CD14-positive monocyte (primary cell): ENCODE measurements at regions not wholly inside any gene's neighbourhood (a gene's known extent, or its start where the extent isn't known, plus 50 kb on each side); places are given as distances from the start of the nearest gene placed in this dataset.

Source experiments
- DNase-seq, 3 donors: peaks; one replicate each; pipeline ENCODE4 v3.0.0-alpha.2; 2011 to 2022
- H2AFZ ChIP-seq: 2 replicates; pipeline ENCODE4 v1.6.0; 2012; ENCODE audit warnings: mild to moderate bottlenecking, low read depth, low read length, inconsistent platforms; ENCODE audit not compliant: insufficient read depth, poor library complexity, severe bottlenecking
- H3K27ac ChIP-seq, 2 donors: 1 replicate in 1 of 2; 2 replicates in 1 of 2; pipeline ENCODE4 v1.5.1; 2012 to 2013; ENCODE audit warnings: low read length in 2 of 2, control low read depth in 1 of 2, inconsistent platforms in 1 of 2, low read depth in 1 of 2, mild to moderate bottlenecking in 1 of 2
- H3K27me3 ChIP-seq, 2 donors: one replicate each; pipeline versions ENCODE4 v1.6.0 to v1.6.1; 2011 to 2013; ENCODE audit warnings: low read length in 2 of 2; ENCODE audit not compliant: control insufficient read depth in 2 of 2, insufficient read depth in 2 of 2
- H3K36me3 ChIP-seq, 2 donors: replicated peaks in 1 of 2; 1 replicate in 1 of 2; 2 replicates in 1 of 2; pipeline versions ENCODE4 v1.5.1 to v1.6.1; 2012 to 2013; ENCODE audit warnings: low read length in 2 of 2, control low read depth in 1 of 2, inconsistent platforms in 1 of 2, mild to moderate bottlenecking in 1 of 2; ENCODE audit not compliant: insufficient read depth in 2 of 2, control insufficient read depth in 1 of 2
- H3K4me1 ChIP-seq, 2 donors: 1 replicate in 1 of 2; 2 replicates in 1 of 2; pipeline versions ENCODE4 v1.5.1 to v1.6.1; 2012 to 2013; ENCODE audit warnings: low read length in 2 of 2, control low read depth in 1 of 2, inconsistent platforms in 1 of 2, mild to moderate bottlenecking in 1 of 2, moderate library complexity in 1 of 2; ENCODE audit not compliant: insufficient read depth in 2 of 2, control insufficient read depth in 1 of 2
- H3K4me2 ChIP-seq: replicated peaks from 2 replicates; pipeline ENCODE3; 2012; ENCODE audit warnings: low read length, moderate library complexity, mild to moderate bottlenecking; ENCODE audit not compliant: poor library complexity, severe bottlenecking; ENCODE audit errors: extremely low read depth
- H3K4me3 ChIP-seq, 3 experiments: fragments of 200-600 bp in 1 of 3; sonication (generic) in 1 of 3; replicated peaks in 1 of 3; 1 replicate in 2 of 3; 2 replicates in 1 of 3; pipeline ENCODE4 v1.5.1; 2011 to 2013; ENCODE audit warnings: low read length in 3 of 3, mild to moderate bottlenecking in 3 of 3, control low read depth in 2 of 3, low read depth in 2 of 3, inconsistent platforms in 1 of 3, moderate library complexity in 1 of 3
- H3K79me2 ChIP-seq: 2 replicates; pipeline ENCODE4 v1.6.0; 2012; ENCODE audit warnings: mild to moderate bottlenecking, control low read depth, inconsistent platforms, low read length, moderate library complexity; ENCODE audit not compliant: insufficient read depth
- H3K9ac ChIP-seq: 2 replicates; pipeline ENCODE4 v1.6.0; 2017; ENCODE audit warnings: low read length, mild to moderate bottlenecking; ENCODE audit not compliant: insufficient read depth, poor library complexity, severe bottlenecking
- H3K9me3 ChIP-seq, 2 donors: replicated peaks in 1 of 2; 1 replicate in 1 of 2; 2 replicates in 1 of 2; pipeline versions ENCODE4 v1.5.1 to v1.6.1; 2012 to 2013; ENCODE audit warnings: low read length in 2 of 2, control low read depth in 1 of 2; ENCODE audit not compliant: control insufficient read depth in 1 of 2, insufficient read depth in 1 of 2
- H4K20me1 ChIP-seq: 2 replicates; pipeline ENCODE4 v1.6.0; 2012; ENCODE audit warnings: mild to moderate bottlenecking, low read length, control low read depth, moderate library complexity; ENCODE audit not compliant: insufficient read depth
- H3K27ac Mint-ChIP-seq, 7 donors: one replicate each; pipeline ENCODE4 v1.8.0; 2020; ENCODE audit warnings: mild to moderate bottlenecking in 7 of 7, mixed read lengths in 7 of 7, moderate library complexity in 6 of 7, inconsistent platforms in 2 of 7
- H3K27me3 Mint-ChIP-seq, 3 donors: one replicate each; pipeline ENCODE4 v1.8.0; 2021 to 2022; ENCODE audit warnings: low read depth in 3 of 3, mild to moderate bottlenecking in 3 of 3, mixed read lengths in 3 of 3, moderate library complexity in 3 of 3, inconsistent platforms in 1 of 3
- H3K36me3 Mint-ChIP-seq, 2 donors: one replicate each; pipeline ENCODE4 v1.8.0; 2020; ENCODE audit warnings: mixed read lengths in 2 of 2, inconsistent platforms in 1 of 2, mild to moderate bottlenecking in 1 of 2
- H3K4me1 Mint-ChIP-seq: one replicate; pipeline ENCODE4 v1.8.0; 2020; ENCODE audit warnings: mild to moderate bottlenecking, mixed read lengths
- H3K4me3 Mint-ChIP-seq, 2 donors: one replicate each; pipeline ENCODE4 v1.8.0; 2020; ENCODE audit warnings: mild to moderate bottlenecking in 2 of 2, mixed read lengths in 2 of 2, moderate library complexity in 1 of 2
- H3K9me3 Mint-ChIP-seq, 7 donors: one replicate each; pipeline ENCODE4 v1.8.0; 2020 to 2022; ENCODE audit warnings: mixed read lengths in 7 of 7, mild to moderate bottlenecking in 6 of 7, moderate library complexity in 6 of 7, inconsistent platforms in 2 of 7
- WGBS: methylation state at CpG from one replicate; pipeline ENCODE4 v1.1.5; 2013; ENCODE audit warnings: missing lambda C conversion rate; ENCODE audit not compliant: insufficient coverage; 5-methylcytosine and 5-hydroxymethylcytosine counted together
- intact Hi-C, 2 donors: fragments of 100-400 bp; cut with micrococcal nuclease; formaldehyde crosslinking; loops; one replicate each; pipeline versions ENCODE4 v1.15.0 to v1.15.1; 2023
- TF ChIP-seq, protein P1 (sequence below): fragments of 200-600 bp; IDR thresholded peaks from one replicate; pipeline ENCODE4 v1.8.0; 2022; ENCODE audit warnings: antibody characterized with exemption, mild to moderate bottlenecking

DNA sequence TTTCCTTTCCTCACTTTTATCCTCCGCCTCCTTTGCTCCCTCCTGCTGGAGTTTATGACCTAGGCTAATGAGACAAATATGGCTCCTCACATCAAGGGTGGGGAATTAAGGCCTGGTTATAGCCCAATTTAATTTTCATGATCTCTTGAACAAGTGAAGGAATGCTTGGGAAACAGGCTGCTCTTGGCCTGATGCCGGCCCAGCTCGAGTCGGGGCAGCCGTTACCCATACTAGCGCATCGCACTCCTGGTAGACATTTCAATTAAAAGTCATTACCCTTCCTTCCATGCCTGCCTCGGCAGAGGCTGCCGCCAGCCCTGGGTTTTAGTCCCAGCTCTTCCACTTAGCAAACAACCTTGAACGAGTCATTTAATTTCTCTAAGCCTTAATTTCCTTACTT, 425.7 kb downstream of the TMEM38B start:
- Histone ChIP-seq H3K36me3 (no peaks in the 10 kb centered on the region), H3K27me3 (no peaks in the 10 kb centered on the region), H3K27ac (no peak overlapping the region), H3K4me3 (no peak overlapping the region), H3K9me3 (no peaks in the 10 kb centered on the region), H2AFZ (no peak overlapping the region), H3K4me1 (no peaks in the 10 kb centered on the region), H3K9ac (no peak overlapping the region), H3K4me2 (no peak overlapping the region), H3K79me2 (no peaks in the 10 kb centered on the region), H4K20me1 (no peaks in the 10 kb centered on the region)
- Mint-ChIP-seq H3K4me3 (no peak overlapping the region), H3K4me1 (no peaks in the 10 kb centered on the region), H3K36me3 (no peaks in the 10 kb centered on the region), H3K9me3 (peaks cover 0 to 8% (median 2%) of the 10 kb centered on the region in 7 donors), H3K27me3 (peaks cover 0 to 4% (median 1%) of the 10 kb centered on the region in 3 donors), H3K27ac (no peak overlapping the region)
- 100% methylated on average over 1 of the region's 10 CpGs for WGBS
- TF ChIP-seq, protein P1, sequence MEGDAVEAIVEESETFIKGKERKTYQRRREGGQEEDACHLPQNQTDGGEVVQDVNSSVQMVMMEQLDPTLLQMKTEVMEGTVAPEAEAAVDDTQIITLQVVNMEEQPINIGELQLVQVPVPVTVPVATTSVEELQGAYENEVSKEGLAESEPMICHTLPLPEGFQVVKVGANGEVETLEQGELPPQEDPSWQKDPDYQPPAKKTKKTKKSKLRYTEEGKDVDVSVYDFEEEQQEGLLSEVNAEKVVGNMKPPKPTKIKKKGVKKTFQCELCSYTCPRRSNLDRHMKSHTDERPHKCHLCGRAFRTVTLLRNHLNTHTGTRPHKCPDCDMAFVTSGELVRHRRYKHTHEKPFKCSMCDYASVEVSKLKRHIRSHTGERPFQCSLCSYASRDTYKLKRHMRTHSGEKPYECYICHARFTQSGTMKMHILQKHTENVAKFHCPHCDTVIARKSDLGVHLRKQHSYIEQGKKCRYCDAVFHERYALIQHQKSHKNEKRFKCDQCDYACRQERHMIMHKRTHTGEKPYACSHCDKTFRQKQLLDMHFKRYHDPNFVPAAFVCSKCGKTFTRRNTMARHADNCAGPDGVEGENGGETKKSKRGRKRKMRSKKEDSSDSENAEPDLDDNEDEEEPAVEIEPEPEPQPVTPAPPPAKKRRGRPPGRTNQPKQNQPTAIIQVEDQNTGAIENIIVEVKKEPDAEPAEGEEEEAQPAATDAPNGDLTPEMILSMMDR = no peak
- intact Hi-C loops = no loop called here
- no peak for DNase-seq

DNA sequence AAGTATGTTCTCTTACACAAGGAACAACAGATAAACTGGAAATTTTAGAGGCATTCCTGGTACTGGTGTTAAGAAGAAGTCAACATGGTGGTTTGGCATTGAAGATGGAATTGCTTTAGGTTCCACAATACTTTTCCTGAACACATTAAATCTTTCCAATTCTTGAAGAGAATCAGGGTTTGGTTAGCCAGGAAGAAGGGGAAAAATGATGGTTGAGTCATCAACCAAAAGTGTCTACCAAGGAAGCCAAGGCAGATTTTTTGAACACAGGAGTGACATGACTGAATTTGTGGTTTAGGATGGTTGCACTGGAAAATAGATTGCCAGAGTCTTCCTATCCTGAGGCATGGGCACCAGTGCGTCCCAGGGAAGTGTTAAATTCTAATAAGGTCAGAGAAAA, 433.4 kb downstream of the TMEM38B start:
- Mint-ChIP-seq H3K4me1 (no peaks in the 10 kb centered on the region), H3K9me3 (peaks cover 0 to 7% (median 3%) of the 10 kb centered on the region in 7 donors), H3K4me3 (no peak overlapping the region), H3K36me3 (no peaks in the 10 kb centered on the region), H3K27me3 (no peaks in the 10 kb centered on the region), H3K27ac (no peak overlapping the region)
- no peaks in the 10 kb centered on the region for H3K9me3 ChIP-seq
- TF ChIP-seq, protein P1 = no peak
- H3K79me2 ChIP-seq = no peaks in the 10 kb centered on the region
- H3K4me3 ChIP-seq = no peak overlapping the region
- H3K9ac ChIP-seq = no peak overlapping the region
- H3K4me2 ChIP-seq = no peak overlapping the region
- H2AFZ ChIP-seq = no peak overlapping the region
- no peaks in the 10 kb centered on the region for H4K20me1 ChIP-seq
- no peaks in the 10 kb centered on the region for H3K4me1 ChIP-seq
- H3K27me3 ChIP-seq = no peaks in the 10 kb centered on the region
- no peak overlapping the region for H3K27ac ChIP-seq
- intact Hi-C loops = no loop called here
- DNase-seq = no peak
- H3K36me3 ChIP-seq = no peaks in the 10 kb centered on the region
- 83% methylated on average over 1 of the region's 1 CpG for WGBS
